ENCODE measurements at regions not wholly inside any gene's neighbourhood (a gene's known extent, or its start where the extent isn't known, plus 50 kb on each side); places are given as distances from the start of the nearest gene placed in this dataset.

DNA sequence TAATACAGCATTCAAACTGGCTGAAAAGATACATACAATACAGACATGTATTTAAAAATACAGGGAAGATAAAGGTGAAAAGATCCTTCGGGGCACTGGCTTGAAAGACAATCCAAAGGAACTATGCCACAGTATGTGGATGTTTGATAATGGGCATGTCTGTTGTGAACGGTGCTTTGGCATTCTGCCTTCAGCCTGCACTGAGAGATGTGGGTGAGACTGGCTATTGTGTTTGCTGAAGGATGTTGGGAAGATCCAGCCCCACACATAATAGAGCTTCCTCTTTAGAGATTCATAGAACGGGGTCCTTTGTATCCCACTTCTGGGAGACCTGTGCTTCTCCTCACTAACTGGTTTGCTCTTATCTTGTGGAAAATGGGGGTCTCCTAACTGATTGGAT is 65.1 kb upstream of the CXCR4 start:
- no peak for DNase-seq (ENCODE audit: low read depth in 2 of 2)
- no peak overlapping the region for H3K4me3 ChIP-seq (replicated peaks in 1 of 4; ENCODE audit: control extremely low read depth in 1 of 4, insufficient read depth in 1 of 4, low read depth in 3 of 4, low read length in 4 of 4)
- H3K27ac ChIP-seq (ENCODE audit: insufficient read depth, low read length) = no peak overlapping the region
- H4K20me1 ChIP-seq (ENCODE audit: control insufficient read depth, extremely low read depth, insufficient read depth, low read length) = no peaks in the 10 kb centered on the region
- H3K9ac ChIP-seq (ENCODE audit: insufficient read depth, low read length) = no peak overlapping the region
- TF ChIP-seq, protein P1, sequence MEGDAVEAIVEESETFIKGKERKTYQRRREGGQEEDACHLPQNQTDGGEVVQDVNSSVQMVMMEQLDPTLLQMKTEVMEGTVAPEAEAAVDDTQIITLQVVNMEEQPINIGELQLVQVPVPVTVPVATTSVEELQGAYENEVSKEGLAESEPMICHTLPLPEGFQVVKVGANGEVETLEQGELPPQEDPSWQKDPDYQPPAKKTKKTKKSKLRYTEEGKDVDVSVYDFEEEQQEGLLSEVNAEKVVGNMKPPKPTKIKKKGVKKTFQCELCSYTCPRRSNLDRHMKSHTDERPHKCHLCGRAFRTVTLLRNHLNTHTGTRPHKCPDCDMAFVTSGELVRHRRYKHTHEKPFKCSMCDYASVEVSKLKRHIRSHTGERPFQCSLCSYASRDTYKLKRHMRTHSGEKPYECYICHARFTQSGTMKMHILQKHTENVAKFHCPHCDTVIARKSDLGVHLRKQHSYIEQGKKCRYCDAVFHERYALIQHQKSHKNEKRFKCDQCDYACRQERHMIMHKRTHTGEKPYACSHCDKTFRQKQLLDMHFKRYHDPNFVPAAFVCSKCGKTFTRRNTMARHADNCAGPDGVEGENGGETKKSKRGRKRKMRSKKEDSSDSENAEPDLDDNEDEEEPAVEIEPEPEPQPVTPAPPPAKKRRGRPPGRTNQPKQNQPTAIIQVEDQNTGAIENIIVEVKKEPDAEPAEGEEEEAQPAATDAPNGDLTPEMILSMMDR (conservative IDR thresholded peaks at IDR 0.05 in 1 of 2, IDR thresholded peaks at IDR 0.05 in 1 of 2; ENCODE audit: low read depth in 1 of 2, low read length in 2 of 2) = no peak
- no peak for TF ChIP-seq EZH2 (IDR thresholded peaks at IDR 0.05; ENCODE audit: low read length, missing control alignments)
- no peak overlapping the region for H2AFZ ChIP-seq (ENCODE audit: low read length)
- H3K9me3 ChIP-seq (ENCODE audit: control insufficient read depth, insufficient read depth, low read depth, low read length) = no peaks in the 10 kb centered on the region
- H3K4me1 ChIP-seq (ENCODE audit: control insufficient read depth, extremely low read depth, insufficient read depth, low read length) = no peaks in the 10 kb centered on the region
- H3K4me2 ChIP-seq (ENCODE audit: extremely low read depth, insufficient read depth, low read length) = no peak overlapping the region
- no peaks in the 10 kb centered on the region for H3K27me3 ChIP-seq (ENCODE audit: control insufficient read depth, insufficient read depth, low read length)
- no peaks in the 10 kb centered on the region for H3K79me2 ChIP-seq (ENCODE audit: control insufficient read depth, insufficient read depth, low read length)
- H3K36me3 ChIP-seq (ENCODE audit: control insufficient read depth, insufficient read depth, low read length) = no peaks in the 10 kb centered on the region

DNA sequence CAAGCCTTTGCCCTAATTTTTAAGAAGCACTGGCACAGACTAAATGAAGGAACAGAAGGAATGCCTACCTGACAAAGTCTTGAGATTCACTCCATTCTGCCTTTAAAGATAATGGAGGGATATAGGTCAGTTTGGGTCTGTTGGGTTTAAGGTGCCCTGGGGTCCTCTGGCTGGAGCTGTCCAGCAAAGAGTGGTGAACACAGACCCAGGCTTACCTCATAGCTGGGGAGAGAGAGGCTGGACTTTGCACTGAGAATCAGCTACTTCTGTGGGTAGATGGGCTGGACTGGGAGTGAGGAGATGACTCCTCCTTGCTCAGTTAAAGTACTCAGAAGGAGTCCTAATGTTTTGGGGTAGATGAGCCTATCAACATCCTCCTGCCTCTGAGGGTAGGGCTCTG is 64.4 kb upstream of the CXCR4 start:
- H3K9ac ChIP-seq (ENCODE audit: insufficient read depth, low read length) = no peak overlapping the region
- no peaks in the 10 kb centered on the region for H3K4me1 ChIP-seq (ENCODE audit: control insufficient read depth, extremely low read depth, insufficient read depth, low read length)
- no peaks in the 10 kb centered on the region for H3K9me3 ChIP-seq (ENCODE audit: control insufficient read depth, insufficient read depth, low read depth, low read length)
- H3K27me3 ChIP-seq (ENCODE audit: control insufficient read depth, insufficient read depth, low read length) = no peaks in the 10 kb centered on the region
- no peak overlapping the region for H3K4me3 ChIP-seq (replicated peaks in 1 of 4; ENCODE audit: control extremely low read depth in 1 of 4, insufficient read depth in 1 of 4, low read depth in 3 of 4, low read length in 4 of 4)
- no peaks in the 10 kb centered on the region for H4K20me1 ChIP-seq (ENCODE audit: control insufficient read depth, extremely low read depth, insufficient read depth, low read length)
- H3K79me2 ChIP-seq (ENCODE audit: control insufficient read depth, insufficient read depth, low read length) = no peaks in the 10 kb centered on the region
- DNase-seq (ENCODE audit: low read depth in 2 of 2) = no peak
- no peak for TF ChIP-seq EZH2 (IDR thresholded peaks at IDR 0.05; ENCODE audit: low read length, missing control alignments)
- TF ChIP-seq, protein P1 (conservative IDR thresholded peaks at IDR 0.05 in 1 of 2, IDR thresholded peaks at IDR 0.05 in 1 of 2; ENCODE audit: low read depth in 1 of 2, low read length in 2 of 2) = no peak
- H2AFZ ChIP-seq (ENCODE audit: low read length) = no peak overlapping the region
- no peak overlapping the region for H3K4me2 ChIP-seq (ENCODE audit: extremely low read depth, insufficient read depth, low read length)
- H3K36me3 ChIP-seq (ENCODE audit: control insufficient read depth, insufficient read depth, low read length) = no peaks in the 10 kb centered on the region
- no peak overlapping the region for H3K27ac ChIP-seq (ENCODE audit: insufficient read depth, low read length)

DNA sequence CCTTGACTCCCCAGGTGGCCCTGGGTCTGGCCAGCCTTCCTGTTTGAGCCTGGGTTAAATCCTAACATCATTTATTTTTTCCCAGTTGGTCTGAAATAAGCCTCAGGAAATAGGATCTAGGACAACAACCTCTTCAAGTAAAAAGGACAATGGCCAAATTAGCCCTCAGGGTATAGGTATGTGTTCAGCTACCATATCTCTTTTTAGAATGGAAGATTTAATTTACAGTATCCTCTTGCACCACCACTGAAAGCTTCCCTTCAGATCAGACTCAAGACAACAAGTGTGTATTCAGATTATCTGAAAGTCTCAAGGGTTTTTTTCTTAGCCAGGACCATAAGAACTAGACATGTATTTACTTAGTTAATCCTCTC is 61.6 kb upstream of the CXCR4 start:
- Histone ChIP-seq H2AFZ (ENCODE audit: low read length) (no peak overlapping the region), H3K4me2 (ENCODE audit: extremely low read depth, insufficient read depth, low read length) (no peak overlapping the region), H3K9ac (ENCODE audit: insufficient read depth, low read length) (no peak overlapping the region), H3K36me3 (ENCODE audit: control insufficient read depth, insufficient read depth, low read length) (no peaks in the 10 kb centered on the region), H3K4me3 (replicated peaks in 1 of 4; ENCODE audit: control extremely low read depth in 1 of 4, insufficient read depth in 1 of 4, low read depth in 3 of 4, low read length in 4 of 4) (no peak overlapping the region), H3K4me1 (ENCODE audit: control insufficient read depth, extremely low read depth, insufficient read depth, low read length) (no peaks in the 10 kb centered on the region), H3K27me3 (ENCODE audit: control insufficient read depth, insufficient read depth, low read length) (no peaks in the 10 kb centered on the region), H3K9me3 (ENCODE audit: control insufficient read depth, insufficient read depth, low read depth, low read length) (no peaks in the 10 kb centered on the region), H4K20me1 (ENCODE audit: control insufficient read depth, extremely low read depth, insufficient read depth, low read length) (no peaks in the 10 kb centered on the region), H3K27ac (ENCODE audit: insufficient read depth, low read length) (no peak overlapping the region), H3K79me2 (ENCODE audit: control insufficient read depth, insufficient read depth, low read length) (no peaks in the 10 kb centered on the region)
- no peak for DNase-seq (ENCODE audit: low read depth in 2 of 2)
- TF ChIP-seq, protein P1 (conservative IDR thresholded peaks at IDR 0.05 in 1 of 2, IDR thresholded peaks at IDR 0.05 in 1 of 2; ENCODE audit: low read depth in 1 of 2, low read length in 2 of 2) = no peak
- no peak for TF ChIP-seq EZH2 (IDR thresholded peaks at IDR 0.05; ENCODE audit: low read length, missing control alignments)
